AG09319 (cell line): ENCODE measurements at regions not wholly inside any gene's neighbourhood (a gene's known extent, or its start where the extent isn't known, plus 50 kb on each side); places are given as distances from the start of the nearest gene placed in this dataset.

Experiments used
- DNase-seq: peaks from one replicate; pipeline ENCODE4 v3.0.0-alpha.2; 2010; ENCODE audit warnings: low read depth; ENCODE audit errors: extremely low read depth
- CTCF ChIP-seq: IDR thresholded peaks from 2 replicates; pipeline ENCODE4 v1.5.1; 2011; ENCODE audit warnings: low read depth, mild to moderate bottlenecking, inconsistent platforms, low read length, moderate library complexity

GRCh38 chr16:65763640-65764305 lies 602.7 kb upstream of the CDH5 start:
- no peak for DNase-seq
- TF ChIP-seq CTCF: no peak

DNA sequence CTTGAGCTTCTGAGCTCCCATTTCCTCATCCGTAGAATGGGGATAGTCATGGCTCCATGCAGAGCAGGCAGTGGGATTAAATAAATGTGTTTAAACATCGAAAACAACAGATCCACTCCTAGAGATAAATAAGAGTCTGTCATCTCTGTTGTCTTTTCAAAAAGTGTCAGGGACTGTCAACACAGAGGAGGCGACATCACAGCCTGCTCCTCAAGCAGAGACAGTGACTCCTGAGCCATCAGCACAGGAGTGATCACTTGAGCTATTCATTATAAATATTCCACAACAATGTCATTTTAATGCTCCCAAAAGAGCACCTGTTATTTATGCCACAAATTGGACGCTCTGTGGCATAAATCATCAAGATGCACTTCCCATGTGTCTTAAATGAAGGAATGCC lies 605.6 kb upstream of the CDH5 start:
- DNase-seq: no peak
- no peak for TF ChIP-seq CTCF

- TF ChIP-seq CTCF: no peak
- DNase-seq: no peak
Observed at GRCh38 chr16:65758620-65759019, 607.9 kb upstream of the CDH5 start.

DNA sequence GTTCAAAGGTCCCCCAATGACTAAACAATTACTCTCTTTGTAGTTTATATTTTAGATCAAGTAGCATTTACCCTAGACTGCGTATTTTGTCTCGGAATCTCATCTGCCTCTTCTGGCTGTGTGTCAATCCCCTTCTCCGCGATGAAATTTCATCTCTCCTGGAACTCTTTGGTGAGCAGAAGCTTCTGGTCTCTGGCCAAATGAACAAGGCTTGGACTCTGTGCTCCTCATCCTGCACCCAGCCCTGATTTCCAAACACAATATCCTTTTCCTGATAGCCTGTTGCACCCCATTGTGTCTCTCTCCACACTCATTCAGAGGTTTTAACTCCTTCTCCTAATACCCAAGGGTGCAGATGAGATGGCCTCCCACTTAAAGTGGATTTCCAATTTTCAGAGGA lies 609.4 kb upstream of the CDH5 start:
- no peak for DNase-seq
- TF ChIP-seq CTCF: no peak

DNA sequence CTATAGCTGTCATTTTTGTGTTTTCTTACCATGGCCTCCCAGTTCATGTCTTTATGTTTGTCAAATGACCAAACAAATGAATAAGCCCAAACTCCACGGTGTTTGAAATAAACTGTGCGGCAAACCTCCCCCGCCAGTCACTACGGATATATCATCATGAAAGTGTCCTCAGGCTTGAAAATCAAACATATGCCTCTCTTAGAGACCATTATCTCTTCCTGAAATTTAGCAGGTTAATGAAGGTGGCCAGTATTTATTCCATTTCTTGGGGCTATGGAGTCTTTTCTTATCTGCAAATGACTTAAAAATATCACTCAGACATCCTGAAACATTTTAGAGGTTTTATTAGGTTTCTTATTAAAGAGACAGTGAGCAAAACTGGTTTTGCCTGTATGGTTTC lies 610.3 kb upstream of the CDH5 start:
- no peak for TF ChIP-seq CTCF
- DNase-seq: no peak

GRCh38 chr16:65754820-65755691 lies 611.4 kb upstream of the CDH5 start:
- DNase-seq: peak; percentile 60

More at GRCh38 chr16:65754820-65755691, 611.4 kb upstream of the CDH5 start:
- TF ChIP-seq CTCF: no peak
